ENCODE measurements at regions not wholly inside any gene's neighbourhood (a gene's known extent, or its start where the extent isn't known, plus 50 kb on each side); places are given as distances from the start of the nearest gene placed in this dataset.

DNA sequence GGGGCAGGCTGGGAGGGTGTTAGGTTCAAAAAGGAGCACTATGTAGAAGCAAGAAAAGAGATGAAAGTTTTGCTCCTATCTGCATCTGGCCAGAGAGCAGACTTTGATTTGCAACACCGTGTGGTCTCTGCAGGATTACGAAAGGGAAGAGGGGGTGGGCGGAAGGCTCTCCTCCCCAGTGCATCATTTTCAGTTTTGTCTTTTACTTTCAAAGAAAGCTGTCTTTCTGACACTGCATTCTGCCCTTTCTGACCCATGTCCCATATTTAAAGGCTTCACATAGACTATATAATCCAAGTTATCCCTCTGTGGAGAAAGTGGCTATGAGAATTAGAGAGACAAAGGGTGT is 126.5 kb downstream of the RHOU start:
- TF ChIP-seq POLR2AphosphoS5 (IDR thresholded peaks at IDR 0.05) (no peak), POLR2A (IDR thresholded peaks at IDR 0.05) (no peak), CTCF (IDR thresholded peaks at IDR 0.05) (no peak)

All from prostate gland (tissue), 2 donors.